Esophagus (tissue), 2 donors: ENCODE measurements at regions not wholly inside any gene's neighbourhood (a gene's known extent, or its start where the extent isn't known, plus 50 kb on each side); places are given as distances from the start of the nearest gene placed in this dataset.

ENCODE experiments used
- H3K27ac ChIP-seq, 2 donors: one replicate each; pipeline ENCODE4 v1.5.1; 2013; ENCODE audit warnings: low read depth in 2 of 2, mild to moderate bottlenecking in 2 of 2, inconsistent platforms in 1 of 2, low read length in 1 of 2, moderate library complexity in 1 of 2
- H3K27me3 ChIP-seq, 2 donors: one replicate each; pipeline ENCODE4 v1.6.1; 2013; ENCODE audit warnings: low read length in 2 of 2, control low read depth in 1 of 2, mild to moderate bottlenecking in 1 of 2; ENCODE audit not compliant: insufficient read depth in 2 of 2, control insufficient read depth in 1 of 2
- H3K36me3 ChIP-seq, 2 donors: one replicate each; pipeline ENCODE4 v1.6.1; 2013; ENCODE audit warnings: low read length in 1 of 2; ENCODE audit not compliant: control insufficient read depth in 2 of 2, insufficient read depth in 2 of 2
- H3K4me1 ChIP-seq, 2 donors: one replicate each; pipeline ENCODE4 v1.6.1; 2013; ENCODE audit warnings: low read length in 1 of 2; ENCODE audit not compliant: control insufficient read depth in 2 of 2, insufficient read depth in 2 of 2
- H3K4me3 ChIP-seq, 2 donors: one replicate each; pipeline ENCODE4 v1.5.1; 2013; ENCODE audit warnings: low read length in 2 of 2, mild to moderate bottlenecking in 2 of 2, low read depth in 1 of 2, moderate library complexity in 1 of 2
- H3K9me3 ChIP-seq, 2 donors: one replicate each; pipeline ENCODE4 v1.6.1; 2013; ENCODE audit warnings: mild to moderate bottlenecking in 2 of 2, low read depth in 1 of 2, low read length in 1 of 2, moderate library complexity in 1 of 2; ENCODE audit not compliant: control insufficient read depth in 2 of 2, insufficient read depth in 1 of 2
- WGBS, 2 donors: extraction: QIAGEN DNeasy Blood & Tissue Kit; methylation state at CpG; one replicate each; pipeline ENCODE4 v1.1.7; 2013; 5-methylcytosine and 5-hydroxymethylcytosine counted together
- donor health status: healthy with polysubstance abuse.
- donor health status: Bipolar disorder and iron deficiency.

DNA sequence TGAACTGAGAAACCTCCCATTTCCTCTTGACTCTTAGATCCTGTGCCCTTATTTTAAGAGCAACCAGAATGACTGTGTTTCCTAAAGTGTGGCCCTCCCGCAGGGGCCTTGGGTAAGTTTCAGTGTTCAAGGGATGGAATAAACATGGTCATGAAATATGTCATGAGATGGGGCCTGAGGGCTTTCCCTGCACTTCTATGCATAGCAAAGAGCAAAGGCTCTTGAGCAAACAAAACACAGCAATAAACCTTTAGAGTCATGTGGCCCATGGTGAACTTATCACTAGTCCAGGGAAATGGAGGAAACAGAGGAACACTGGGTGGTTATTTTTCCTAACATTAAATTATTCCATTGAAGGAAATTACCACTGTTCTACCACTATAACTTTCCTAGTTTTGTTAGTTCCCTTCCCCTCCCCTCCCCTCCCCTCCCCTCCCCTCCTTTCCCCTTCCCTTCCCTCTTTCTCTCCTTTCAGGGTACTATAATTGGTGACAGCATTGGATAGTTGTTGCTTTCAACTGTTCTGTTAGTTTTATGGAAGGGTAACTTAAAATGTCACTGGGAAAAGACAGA is 72.4 kb downstream of the CTSL start:
- 69 to 70% methylated on average over 1 of the region's 1 CpG for WGBS, 2 donors
- no peak overlapping the region for H3K27ac ChIP-seq

DNA sequence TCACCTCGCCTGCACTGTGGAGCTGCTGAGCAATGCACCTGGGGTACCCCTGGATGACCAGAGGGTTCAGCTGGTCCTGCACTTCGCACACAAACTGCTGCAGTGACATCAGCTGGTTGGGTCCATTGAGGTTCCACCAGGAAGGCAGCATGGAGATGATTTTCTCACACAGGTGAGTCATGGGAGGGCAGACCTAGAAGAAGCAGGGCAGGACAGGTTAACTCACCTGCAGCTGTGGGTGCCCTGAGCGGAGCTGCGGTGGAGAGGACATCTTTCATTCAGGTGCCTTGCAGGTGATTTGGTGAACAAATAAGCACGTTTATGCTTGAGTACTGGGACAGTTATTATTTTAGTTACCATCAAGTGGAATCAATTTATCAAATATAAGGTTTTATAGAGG is 73.6 kb downstream of the CTSL start:
- WGBS, 2 donors = 83 to 84% methylated on average over 5 of the region's 5 CpGs
- Histone ChIP-seq H3K4me3 (no peak overlapping the region), H3K27me3 (no peaks in the 10 kb centered on the region), H3K36me3 (no peaks in the 10 kb centered on the region), H3K27ac (no peak overlapping the region), H3K4me1 (no peaks in the 10 kb centered on the region), H3K9me3 (peaks cover 0 to 2% of the 10 kb centered on the region in 2 donors)

More for the DNA sequence above, 72.4 kb downstream of the CTSL start:
- H3K36me3 ChIP-seq = no peaks in the 10 kb centered on the region
- no peaks in the 10 kb centered on the region for H3K27me3 ChIP-seq
- H3K4me1 ChIP-seq = no peaks in the 10 kb centered on the region
- H3K4me3 ChIP-seq = no peak overlapping the region
- peaks cover 0 to 2% of the 10 kb centered on the region in 2 donors for H3K9me3 ChIP-seq

DNA sequence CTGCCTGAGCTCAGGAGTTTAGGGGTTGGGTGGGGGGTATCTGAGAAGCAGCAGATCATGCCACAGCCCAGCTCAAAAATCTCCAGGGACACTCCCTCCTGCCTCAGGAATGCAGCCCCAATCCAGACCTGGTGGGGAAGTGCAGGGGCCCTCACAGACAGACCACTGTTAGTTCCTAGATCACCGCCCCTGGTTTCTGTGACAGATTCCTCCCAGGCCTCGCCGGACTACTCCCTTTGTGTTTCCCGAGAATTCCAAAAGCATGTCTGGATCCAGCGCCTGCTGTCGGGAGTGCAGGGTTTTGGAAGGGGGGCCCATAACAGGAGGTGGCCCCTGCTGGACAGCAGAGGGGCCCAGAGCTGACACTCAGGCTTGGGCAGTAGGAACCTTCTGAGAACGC is 74.5 kb downstream of the CTSL start:
- Histone ChIP-seq H3K27ac (no peak overlapping the region), H3K36me3 (no peaks in the 10 kb centered on the region), H3K4me3 (no peak overlapping the region), H3K4me1 (no peaks in the 10 kb centered on the region), H3K9me3 (peaks cover 0 to 2% of the 10 kb centered on the region in 2 donors), H3K27me3 (no peaks in the 10 kb centered on the region)
- WGBS, 2 donors = 71 to 81% methylated on average over 7 of the region's 7 CpGs

DNA sequence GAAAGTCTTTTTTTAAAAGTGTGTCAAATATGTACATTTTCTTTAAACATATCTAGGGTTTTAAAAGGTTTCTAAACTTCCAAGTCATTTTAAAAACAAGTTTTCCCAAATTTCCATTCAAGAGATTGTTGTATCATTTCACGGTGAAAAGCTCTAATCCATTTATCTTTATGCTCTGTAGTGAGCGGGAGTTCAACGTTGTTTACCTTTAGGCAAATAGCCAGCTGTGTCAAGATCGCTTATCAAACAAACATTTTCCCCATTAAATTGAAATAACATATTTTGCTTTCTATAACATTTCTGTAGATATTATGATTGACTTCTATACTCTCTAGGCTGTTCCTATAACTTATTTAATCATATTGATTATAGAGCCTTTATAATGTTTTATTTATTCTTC is 75.1 kb downstream of the CTSL start:
- peaks cover 0 to 2% of the 10 kb centered on the region in 2 donors for H3K9me3 ChIP-seq
- H3K4me3 ChIP-seq = no peak overlapping the region
- H3K27ac ChIP-seq = no peak overlapping the region
- H3K36me3 ChIP-seq = no peaks in the 10 kb centered on the region
- WGBS, 2 donors = 33 to 39% methylated on average over 4 of the region's 4 CpGs
- H3K27me3 ChIP-seq = no peaks in the 10 kb centered on the region
- no peaks in the 10 kb centered on the region for H3K4me1 ChIP-seq

DNA sequence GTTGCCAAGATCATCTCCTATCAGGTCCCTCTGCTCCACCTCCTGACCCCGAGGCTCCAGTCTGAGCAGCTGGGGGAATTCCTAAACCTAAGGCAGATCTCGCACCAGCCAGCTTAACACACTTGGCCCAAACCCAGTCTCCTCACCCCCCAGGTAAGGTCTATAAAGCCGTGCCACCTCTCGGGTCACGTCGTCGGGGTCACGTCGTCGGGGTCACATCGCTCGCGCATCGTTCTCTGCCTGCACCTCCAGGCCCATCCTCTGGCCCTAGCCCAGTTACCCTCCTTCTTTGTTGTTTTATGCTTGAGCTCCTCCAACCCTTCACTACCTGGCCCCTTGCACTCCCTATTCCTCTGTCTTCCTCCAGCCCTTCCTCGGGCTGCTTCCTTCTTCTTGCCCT is 77.2 kb downstream of the CTSL start:
- H3K4me1 ChIP-seq = no peaks in the 10 kb centered on the region
- WGBS, 2 donors = 89 to 90% methylated on average over 15 of the region's 15 CpGs
- no peak overlapping the region for H3K27ac ChIP-seq
- H3K9me3 ChIP-seq = peaks cover 0 to 2% of the 10 kb centered on the region in 2 donors
- H3K36me3 ChIP-seq = no peaks in the 10 kb centered on the region
- no peak overlapping the region for H3K4me3 ChIP-seq
- H3K27me3 ChIP-seq = no peaks in the 10 kb centered on the region

DNA sequence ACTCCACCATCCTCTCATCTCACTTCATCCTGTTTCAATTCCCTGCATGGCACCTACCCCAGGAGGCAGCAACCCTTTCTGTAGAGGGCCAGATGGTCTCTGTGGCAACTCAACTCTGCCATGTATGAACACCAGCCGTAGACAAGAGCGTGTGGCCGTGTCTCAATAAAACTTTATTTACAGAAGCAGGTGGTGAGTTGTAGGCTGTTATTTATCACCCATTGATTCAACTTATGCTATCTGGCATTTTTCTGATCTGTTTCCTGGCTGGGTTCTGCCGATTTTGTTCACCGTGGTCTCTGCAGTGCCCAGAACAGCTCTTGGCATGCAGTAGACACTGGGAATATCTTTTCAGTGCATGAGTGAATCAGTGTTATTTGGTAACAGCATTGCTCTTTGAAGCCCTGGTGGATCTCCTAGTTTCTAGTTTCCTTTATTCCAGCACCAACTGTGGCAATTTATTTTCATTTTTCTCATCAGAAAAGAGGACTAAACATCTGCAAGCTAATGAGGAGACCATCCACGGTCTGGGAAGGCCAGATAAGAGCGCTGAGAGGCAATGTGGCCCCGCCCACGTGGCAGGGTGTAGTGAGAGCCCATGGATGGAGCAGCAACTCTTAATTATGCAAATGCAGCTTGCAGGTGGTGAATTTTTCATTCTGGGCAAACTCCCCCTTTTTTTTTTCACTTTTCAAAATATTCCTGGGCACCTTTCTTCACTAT is 77.9 kb downstream of the CTSL start:
- Histone ChIP-seq H3K36me3 (no peaks in the 10 kb centered on the region), H3K27me3 (no peaks in the 10 kb centered on the region), H3K4me1 (no peaks in the 10 kb centered on the region), H3K9me3 (peaks cover 0 to 2% of the 10 kb centered on the region in 2 donors), H3K4me3 (no peak overlapping the region), H3K27ac (no peak overlapping the region)
- 75 to 78% methylated on average over 9 of the region's 9 CpGs for WGBS, 2 donors

DNA sequence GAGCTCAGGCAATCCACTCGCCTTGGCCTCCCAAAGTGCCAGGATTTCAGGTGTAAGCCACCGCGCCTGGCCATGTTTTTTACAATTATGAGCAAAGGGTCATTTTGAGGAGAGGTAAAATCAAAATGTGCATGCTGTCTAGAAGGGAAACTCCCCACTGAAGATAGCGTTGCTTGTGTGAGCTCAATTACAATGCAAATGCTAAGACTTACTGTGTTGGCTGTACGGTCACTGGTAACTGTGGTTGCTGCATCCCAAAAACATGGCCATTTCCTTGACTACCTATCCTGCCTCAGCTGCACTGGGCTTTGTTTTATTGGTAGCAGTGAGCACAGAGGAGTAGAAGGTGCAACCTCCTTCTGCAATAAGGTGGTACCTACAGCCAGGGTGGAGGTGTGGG is 77.4 kb upstream of the SPATA31E1 start:
- Histone ChIP-seq H3K27me3 (no peaks in the 10 kb centered on the region), H3K27ac (no peak overlapping the region), H3K4me3 (no peak overlapping the region), H3K9me3 (no peaks in the 10 kb centered on the region), H3K4me1 (no peaks in the 10 kb centered on the region), H3K36me3 (no peaks in the 10 kb centered on the region)
- WGBS, 2 donors = 92% methylated on average over 5 of the region's 5 CpGs

DNA sequence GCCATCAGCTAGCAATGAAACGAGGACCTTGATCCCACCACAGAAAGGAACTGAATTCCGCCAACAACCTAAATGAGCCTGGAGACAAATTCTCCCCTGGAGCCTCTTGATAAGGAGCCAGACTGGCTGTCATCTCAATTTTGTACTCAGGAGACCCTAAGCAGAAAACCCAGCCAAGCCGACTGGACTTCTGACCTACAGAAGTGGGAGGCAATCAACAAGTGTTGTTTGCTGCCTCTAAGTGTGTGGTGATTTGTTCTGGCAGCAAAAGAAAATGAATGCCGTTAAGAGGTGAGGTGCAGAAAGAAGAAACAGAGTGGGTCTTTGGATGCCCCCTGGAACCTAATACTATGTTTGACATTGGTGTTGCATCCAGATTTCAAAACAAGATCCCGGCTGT is 72.7 kb upstream of the SPATA31E1 start:
- 87 to 88% methylated on average over 5 of the region's 5 CpGs for WGBS, 2 donors
- H3K27ac ChIP-seq = no peak overlapping the region
- H3K36me3 ChIP-seq = no peaks in the 10 kb centered on the region
- H3K9me3 ChIP-seq = no peaks in the 10 kb centered on the region
- H3K4me3 ChIP-seq = no peak overlapping the region
- H3K4me1 ChIP-seq = no peaks in the 10 kb centered on the region
- H3K27me3 ChIP-seq = no peaks in the 10 kb centered on the region

DNA sequence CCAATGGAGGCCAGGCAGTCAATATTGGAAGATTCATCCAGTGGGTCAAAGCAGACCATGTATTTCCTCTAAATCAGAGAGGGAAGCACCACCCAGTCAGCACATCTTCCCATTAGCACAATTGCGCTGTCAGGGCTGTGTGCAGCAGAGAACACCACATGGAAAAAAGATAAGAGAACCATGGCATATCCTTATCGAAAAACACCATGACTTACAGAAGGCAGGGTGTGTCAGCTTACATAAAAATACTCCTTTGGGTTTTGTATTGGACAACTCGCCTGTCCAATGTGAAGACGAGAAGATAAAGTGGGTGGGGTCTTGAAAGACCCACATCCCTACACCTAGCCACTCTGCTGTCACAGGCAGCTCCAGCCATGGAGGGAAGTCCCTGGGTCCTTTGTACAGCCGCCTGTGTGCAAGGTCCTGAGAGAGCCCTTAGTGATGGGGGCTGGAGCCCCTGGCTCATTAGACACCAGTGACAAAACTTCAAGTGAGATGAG is 71.9 kb upstream of the SPATA31E1 start:
- Histone ChIP-seq H3K4me3 (no peak overlapping the region), H3K9me3 (no peaks in the 10 kb centered on the region), H3K36me3 (no peaks in the 10 kb centered on the region), H3K27ac (no peak overlapping the region), H3K4me1 (no peaks in the 10 kb centered on the region), H3K27me3 (no peaks in the 10 kb centered on the region)
- WGBS, 2 donors = 85 to 87% methylated on average over 5 of the region's 5 CpGs
